ENCODE measurements at regions not wholly inside any gene's neighbourhood (a gene's known extent, or its start where the extent isn't known, plus 50 kb on each side); places are given as distances from the start of the nearest gene placed in this dataset.

- no peak for DNase-seq
Observed at GRCh38 chr2:3138621-3139020, 239.0 kb downstream of the EIPR1 start.

GRCh38 chr2:3137651-3138300, 239.8 kb downstream of the EIPR1 start:
- DNase-seq = no peak

GRCh38 chr2:3135676-3136075, 241.9 kb downstream of the EIPR1 start:
- DNase-seq = no peak

GRCh38 chr2:3134026-3134571, 243.5 kb downstream of the EIPR1 start:
- no peak for DNase-seq

- DNase-seq = no peak
Observed at GRCh38 chr2:3132966-3133365, 244.7 kb downstream of the EIPR1 start.

GRCh38 chr2:3132466-3132865, 245.2 kb downstream of the EIPR1 start:
- DNase-seq = no peak

GRCh38 chr2:3131636-3132326, 245.8 kb downstream of the EIPR1 start:
- DNase-seq = peak; percentile 51

- peak; percentile 61 for DNase-seq
Observed at GRCh38 chr2:3130889-3131635, 246.6 kb downstream of the EIPR1 start.

GRCh38 chr2:3130444-3130843, 247.2 kb downstream of the EIPR1 start:
- no peak for DNase-seq

GRCh38 chr2:3129867-3130266, 247.8 kb downstream of the EIPR1 start:
- no peak for DNase-seq

DNA sequence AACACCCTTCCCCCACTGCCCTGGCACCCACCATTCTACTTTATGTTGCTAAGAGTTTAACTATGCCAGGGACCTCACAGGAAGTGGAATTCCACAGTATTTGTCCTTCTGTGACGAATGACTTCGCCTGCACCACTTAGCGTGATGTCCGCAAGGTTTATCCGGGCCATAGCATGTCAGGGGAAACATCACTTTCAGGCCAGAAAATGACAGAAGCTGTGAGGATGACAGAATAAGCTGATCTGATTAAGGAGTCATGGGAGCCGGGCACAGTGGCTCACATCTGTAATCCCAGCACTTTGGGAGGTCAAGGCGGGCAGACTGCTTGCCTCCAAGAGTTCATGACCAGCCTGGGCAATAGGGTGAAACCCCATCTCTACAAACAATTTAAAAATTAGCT, 248.8 kb downstream of the EIPR1 start:
- peak; percentile 11 for DNase-seq

GRCh38 chr2:3127710-3128109, 249.9 kb downstream of the EIPR1 start:
- DNase-seq = no peak

DNA sequence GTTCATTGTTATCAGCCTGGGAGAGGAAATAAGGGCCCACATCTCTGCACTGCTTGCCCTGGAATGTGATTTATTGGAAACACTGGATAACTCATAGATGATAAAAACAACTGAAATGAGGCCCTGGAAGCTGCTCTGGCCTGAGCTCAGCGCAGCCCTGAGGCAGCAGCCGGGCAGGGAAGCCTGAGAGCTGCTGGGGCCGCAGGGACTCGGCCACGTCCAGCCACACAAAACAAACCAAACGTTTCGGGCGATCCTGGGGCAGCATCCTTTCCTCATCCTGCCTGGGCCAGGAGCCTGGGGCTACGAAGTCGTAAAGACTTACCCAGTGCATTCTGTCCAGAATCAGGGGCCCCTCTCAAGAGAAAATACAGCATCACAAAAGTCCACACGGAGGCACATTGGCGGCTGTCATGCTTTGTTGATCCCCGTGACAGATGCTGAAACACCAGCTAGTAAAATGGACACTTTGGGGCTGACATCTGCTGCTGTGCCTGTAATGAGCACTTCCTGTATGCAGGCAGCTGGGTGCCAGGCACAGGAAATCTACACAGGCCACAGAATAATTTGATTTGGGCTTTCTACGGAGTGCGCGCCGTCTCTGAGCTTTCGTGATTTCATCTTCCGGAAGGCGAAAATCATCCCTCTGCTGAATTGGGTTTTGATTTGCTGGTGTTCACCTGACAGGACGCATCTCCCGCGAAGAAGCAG, 250.6 kb downstream of the EIPR1 start:
- no peak for DNase-seq

GRCh38 chr2:3126171-3126910, 251.3 kb downstream of the EIPR1 start:
- no peak for DNase-seq

DNA sequence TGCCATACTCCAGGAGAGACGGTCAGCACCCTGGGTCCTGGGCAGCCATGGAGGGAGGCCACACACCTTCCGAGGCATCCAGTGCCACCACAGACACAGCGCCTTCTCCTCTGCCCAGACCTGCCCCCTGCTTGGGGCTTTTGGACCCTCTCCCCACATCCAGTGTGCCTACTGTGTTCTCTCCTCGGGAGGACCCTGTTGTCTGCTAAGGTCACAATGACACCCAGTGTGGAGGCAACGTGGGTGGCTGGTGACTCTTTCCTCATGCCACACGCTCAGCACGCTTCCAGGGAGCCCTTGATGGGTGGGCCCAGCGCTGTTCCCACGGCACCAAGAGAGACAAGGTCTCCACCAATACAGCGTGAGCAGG, 251.9 kb downstream of the EIPR1 start:
- DNase-seq = no peak

DNA sequence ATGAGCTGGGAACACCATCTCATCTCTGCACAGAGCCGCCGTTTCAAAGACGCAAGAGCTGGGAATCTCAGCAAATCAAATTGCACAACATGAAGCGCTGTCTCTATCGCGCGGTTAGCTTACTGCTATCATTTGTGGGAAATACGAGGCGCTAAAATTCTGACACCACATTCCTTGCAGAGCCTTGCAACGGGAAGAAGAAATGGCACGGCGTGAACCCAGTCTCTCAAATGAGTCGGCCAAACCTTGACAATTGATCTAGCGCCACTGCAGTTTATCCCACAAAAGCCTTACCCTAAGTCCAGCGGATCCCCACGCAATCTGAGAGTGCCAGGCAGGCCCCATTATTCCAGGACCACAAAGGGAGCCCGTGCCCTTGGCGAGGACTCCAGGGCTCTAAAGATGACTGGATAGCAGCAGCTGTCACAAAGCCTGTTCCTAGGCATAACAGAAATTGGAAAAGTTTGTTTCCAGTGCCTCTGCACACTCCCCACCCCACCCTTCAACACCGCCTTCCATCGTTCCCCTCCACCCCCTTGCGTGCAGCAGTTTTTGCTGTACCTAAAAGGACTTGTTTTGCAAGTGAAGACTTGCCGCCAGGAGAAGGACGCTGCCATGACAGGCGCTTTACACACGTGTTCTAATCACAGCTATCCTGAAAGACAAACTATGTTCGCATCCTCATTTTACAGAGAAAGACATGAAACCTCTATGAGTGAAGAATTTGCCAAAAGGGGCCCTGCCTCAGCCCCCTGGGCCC, 252.4 kb downstream of the EIPR1 start:
- DNase-seq = no peak

DNA sequence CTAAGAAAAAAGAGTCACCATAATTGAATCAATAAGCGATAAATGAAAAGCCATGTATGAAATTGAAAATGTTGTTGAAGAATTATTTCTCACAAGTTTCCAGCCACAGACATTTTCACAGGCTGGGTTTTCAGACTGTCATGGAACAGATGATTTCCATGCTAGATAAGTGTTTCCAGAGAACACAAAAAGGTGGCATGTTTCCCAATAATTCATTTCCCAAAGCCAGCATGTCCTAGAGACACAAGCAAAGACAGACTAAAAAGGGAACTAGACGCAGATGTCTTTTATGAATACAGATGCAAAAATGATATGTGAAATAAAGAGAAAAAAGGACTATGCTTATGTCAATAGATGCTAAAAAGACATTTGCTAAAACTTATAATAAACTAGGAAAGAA, 255.1 kb downstream of the EIPR1 start:
- DNase-seq = no peak

DNA sequence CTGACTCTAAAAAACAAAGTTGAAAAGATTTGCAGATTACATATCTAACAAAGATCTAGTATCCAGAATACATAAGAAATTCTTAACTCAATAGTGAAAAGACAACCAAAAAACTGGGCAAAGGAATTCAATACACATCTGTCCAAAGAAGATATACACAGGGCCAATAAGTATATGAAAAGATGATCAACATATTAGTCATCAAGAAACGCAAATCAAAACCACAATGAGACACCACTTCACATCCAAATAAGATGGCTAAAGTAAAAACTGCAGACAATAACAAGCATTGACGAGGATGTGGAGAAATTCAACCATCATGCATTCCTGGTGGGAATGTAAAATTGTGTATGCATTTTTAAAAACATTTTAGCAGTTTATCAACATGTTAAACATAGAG, 256.0 kb downstream of the EIPR1 start:
- DNase-seq = no peak

DNA sequence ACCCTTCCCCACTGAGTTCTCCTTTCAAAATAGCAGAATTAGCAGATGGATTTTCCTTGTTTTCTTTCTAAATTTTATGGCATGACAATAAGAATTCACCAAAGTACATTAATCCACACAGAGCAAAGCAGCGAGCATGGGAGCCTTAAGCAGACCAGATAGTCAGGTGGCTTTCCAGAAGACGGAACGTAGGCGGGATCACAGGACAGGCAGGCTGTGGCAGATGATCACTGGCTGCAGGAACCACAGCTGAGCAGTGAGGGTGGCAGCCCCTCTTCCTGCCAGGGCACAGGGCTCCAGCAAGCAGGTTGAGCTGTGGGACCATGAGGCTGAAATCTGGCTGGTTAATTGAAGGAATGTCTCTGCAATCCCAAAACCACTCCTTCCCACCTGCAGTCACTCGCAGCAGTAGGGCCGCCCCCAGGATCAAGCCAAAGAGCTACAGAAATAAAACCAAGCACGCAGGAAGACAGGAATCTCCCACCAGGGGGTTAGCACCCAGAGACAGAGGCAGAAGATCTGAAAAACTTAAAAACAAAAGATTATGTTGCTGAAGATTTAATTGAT, 259.9 kb downstream of the EIPR1 start:
- DNase-seq = no peak

DNA sequence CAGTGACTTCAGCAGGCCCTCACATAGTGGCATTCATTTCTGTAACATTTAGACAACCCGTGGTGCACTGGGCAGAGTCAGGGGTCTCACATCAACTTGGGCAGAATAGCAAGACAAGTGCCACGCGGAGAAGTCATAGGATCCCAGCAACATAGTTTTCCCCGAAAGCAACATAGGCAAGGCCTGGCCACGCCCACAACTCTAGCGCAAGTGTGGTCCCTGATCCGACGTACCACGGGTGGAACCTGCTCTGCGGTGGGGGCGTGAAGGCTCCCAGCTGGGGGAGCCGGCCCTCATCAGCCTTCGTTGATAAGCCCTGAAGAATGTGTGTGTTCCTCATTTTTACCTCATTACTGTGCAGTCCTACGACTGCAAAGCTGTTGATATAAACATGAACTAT, 261.2 kb downstream of the EIPR1 start:
- DNase-seq = no peak

DNA sequence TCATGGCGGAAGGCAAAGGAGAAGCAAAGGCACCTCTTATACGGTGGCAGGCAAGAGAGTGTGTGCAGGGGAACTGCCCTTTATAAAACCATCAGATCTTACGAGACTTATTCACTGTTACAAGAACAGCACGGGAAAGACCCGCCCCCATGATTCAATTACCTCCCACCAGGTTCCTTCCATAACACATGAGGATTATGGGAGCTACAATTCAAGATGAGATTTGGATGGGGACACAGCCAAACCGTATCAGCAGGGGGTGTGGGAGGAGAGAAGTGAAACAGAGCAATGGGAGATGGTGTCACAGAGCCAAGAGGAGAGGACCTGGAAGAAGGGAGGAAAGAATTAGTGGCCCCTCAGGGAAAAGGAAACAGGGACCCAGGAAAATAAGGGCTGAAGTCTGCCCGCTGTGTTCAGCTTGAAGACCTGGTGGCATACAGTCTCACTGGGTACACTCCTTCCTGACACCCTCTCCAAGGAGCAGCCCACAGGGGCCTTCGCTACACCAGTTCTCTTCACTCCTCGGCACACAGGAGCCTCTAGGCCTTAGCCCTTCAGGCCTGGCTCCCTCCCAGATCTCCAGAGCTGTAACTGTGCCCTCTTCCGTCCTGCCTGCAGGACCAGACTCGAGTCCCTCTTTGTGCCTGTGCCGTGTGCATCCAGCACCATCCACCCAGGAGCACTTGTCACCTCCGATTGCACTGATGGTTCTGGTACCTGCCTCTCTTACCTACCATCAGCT, 262.1 kb downstream of the EIPR1 start:
- DNase-seq = no peak

Measured in retina (tissue), 1 donor.